DND-41 (cell line): ENCODE measurements at regions not wholly inside any gene's neighbourhood (a gene's known extent, or its start where the extent isn't known, plus 50 kb on each side); places are given as distances from the start of the nearest gene placed in this dataset.

Experiments used
- ATAC-seq: fragments of 200-7000 bp; cut with Tn5 transposase; 3 replicates; pipeline ENCODE4 v1.9.1; 2021; ENCODE audit warnings: low read depth; ENCODE audit not compliant: insufficient read depth
- DNase-seq: peaks from one replicate; pipeline ENCODE4 v3.0.0-alpha.2; 2020
- H2AFZ ChIP-seq: 2 replicates; pipeline ENCODE4 v1.6.0; 2012; ENCODE audit warnings: low read depth, low read length
- H3K27ac ChIP-seq: 2 replicates; pipeline ENCODE4 v1.5.1; 2012; ENCODE audit warnings: low read length, inconsistent platforms
- H3K27me3 ChIP-seq: fragments of 200-600 bp; sonication (generic); 2 replicates; pipeline ENCODE4 v1.6.0; 2012; ENCODE audit warnings: low read length, mild to moderate bottlenecking, inconsistent platforms; ENCODE audit not compliant: insufficient read depth, poor library complexity
- H3K36me3 ChIP-seq: 2 replicates; pipeline ENCODE4 v1.5.1; 2012; ENCODE audit warnings: low read length, inconsistent platforms; ENCODE audit not compliant: insufficient read depth
- H3K4me1 ChIP-seq: 2 replicates; pipeline ENCODE4 v1.5.1; 2012; ENCODE audit warnings: mild to moderate bottlenecking, low read length; ENCODE audit not compliant: insufficient read depth
- H3K4me2 ChIP-seq: 2 replicates; pipeline ENCODE4 v1.6.0; 2012; ENCODE audit warnings: mild to moderate bottlenecking, moderate library complexity, low read length, inconsistent platforms; ENCODE audit not compliant: insufficient read depth
- H3K4me3 ChIP-seq, 2 experiments: fragments of 200-600 bp in 1 of 2; shearing (Covaris generic) in 1 of 2; 2 replicates each; pipeline ENCODE4 v1.5.1; 2012 to 2016; ENCODE audit warnings: inconsistent platforms in 2 of 2, low read length in 2 of 2, mild to moderate bottlenecking in 2 of 2, low read depth in 1 of 2, moderate library complexity in 1 of 2
- H3K79me2 ChIP-seq: 2 replicates; pipeline ENCODE4 v1.6.0; 2012; ENCODE audit warnings: low read length, inconsistent platforms; ENCODE audit not compliant: insufficient read depth
- H3K9ac ChIP-seq: 2 replicates; pipeline ENCODE4 v1.6.0; 2012; ENCODE audit warnings: low read depth, mild to moderate bottlenecking, inconsistent platforms, low read length, moderate library complexity
- H3K9me3 ChIP-seq: 2 replicates; pipeline ENCODE4 v1.5.1; 2012; ENCODE audit warnings: low read length, moderate library complexity, mild to moderate bottlenecking, inconsistent platforms; ENCODE audit not compliant: insufficient read depth, severe bottlenecking
- H4K20me1 ChIP-seq: 2 replicates; pipeline ENCODE4 v1.6.0; 2012; ENCODE audit warnings: low read length; ENCODE audit not compliant: insufficient read depth
- CTCF ChIP-seq: IDR thresholded peaks from 2 replicates; pipeline ENCODE4 v1.5.1; 2012; ENCODE audit warnings: borderline replicate concordance, low read length, moderate library complexity, mild to moderate bottlenecking; ENCODE audit not compliant: poor library complexity, severe bottlenecking; ENCODE audit errors: extremely low read depth
- EZH2 ChIP-seq: IDR thresholded peaks from 3 replicates; pipeline ENCODE4 v1.6.1; 2012; ENCODE audit warnings: borderline replicate concordance, low read depth, mild to moderate bottlenecking, moderate library complexity, low read length, inconsistent platforms; ENCODE audit not compliant: severe bottlenecking

- H3K4me2 ChIP-seq: no peak overlapping the region
- no peak for DNase-seq
- H3K4me3 ChIP-seq: no peak overlapping the region
- H3K9ac ChIP-seq: no peak overlapping the region
- H3K27me3 ChIP-seq: no peaks in the 10 kb centered on the region
- H3K36me3 ChIP-seq: no peaks in the 10 kb centered on the region
- H3K4me1 ChIP-seq: no peaks in the 10 kb centered on the region
- no peak for ATAC-seq
- H2AFZ ChIP-seq: no peak overlapping the region
- TF ChIP-seq CTCF (no peak), EZH2 (no peak)
- H3K9me3 ChIP-seq: no peaks in the 10 kb centered on the region
- H3K27ac ChIP-seq: no peak overlapping the region
- H4K20me1 ChIP-seq: no peaks in the 10 kb centered on the region
- H3K79me2 ChIP-seq: no peaks in the 10 kb centered on the region
Observed at GRCh38 chr1:56129837-56130236, 449.5 kb downstream of the PLPP3 start.

GRCh38 chr1:56125316-56125715 is 454.0 kb downstream of the PLPP3 start:
- no peaks in the 10 kb centered on the region for H3K9me3 ChIP-seq
- DNase-seq: no peak
- no peaks in the 10 kb centered on the region for H3K4me1 ChIP-seq
- no peak for ATAC-seq
- H3K36me3 ChIP-seq: no peaks in the 10 kb centered on the region
- TF ChIP-seq EZH2 (no peak), CTCF (no peak)
- no peaks in the 10 kb centered on the region for H3K27me3 ChIP-seq
- H2AFZ ChIP-seq: peak overlapping the region; percentile 41; the same call in 1 of the 2 replicates
- no peak overlapping the region for H3K9ac ChIP-seq
- H3K4me3 ChIP-seq: no peak overlapping the region
- H3K4me2 ChIP-seq: no peak overlapping the region
- no peak overlapping the region for H3K27ac ChIP-seq
- H4K20me1 ChIP-seq: no peaks in the 10 kb centered on the region
- no peaks in the 10 kb centered on the region for H3K79me2 ChIP-seq

GRCh38 chr1:56123826-56124225 is 455.5 kb downstream of the PLPP3 start:
- Histone ChIP-seq H3K36me3 (no peaks in the 10 kb centered on the region), H3K9ac (no peak overlapping the region), H4K20me1 (no peaks in the 10 kb centered on the region), H3K4me2 (no peak overlapping the region), H2AFZ (no peak overlapping the region), H3K79me2 (no peaks in the 10 kb centered on the region), H3K27me3 (no peaks in the 10 kb centered on the region), H3K27ac (no peak overlapping the region), H3K4me1 (no peaks in the 10 kb centered on the region), H3K9me3 (no peaks in the 10 kb centered on the region), H3K4me3 (no peak overlapping the region)
- TF ChIP-seq CTCF (no peak), EZH2 (no peak)
- ATAC-seq: no peak
- no peak for DNase-seq

- Histone ChIP-seq H3K79me2 (no peaks in the 10 kb centered on the region), H3K27ac (no peak overlapping the region), H4K20me1 (no peaks in the 10 kb centered on the region), H3K27me3 (no peaks in the 10 kb centered on the region), H3K36me3 (no peaks in the 10 kb centered on the region), H3K4me3 (no peak overlapping the region), H3K9ac (no peak overlapping the region), H3K4me2 (no peak overlapping the region), H3K4me1 (no peaks in the 10 kb centered on the region), H3K9me3 (no peaks in the 10 kb centered on the region), H2AFZ (no peak overlapping the region)
- DNase-seq: no peak
- no peak for TF ChIP-seq EZH2
- TF ChIP-seq CTCF: no peak
- ATAC-seq: no peak
Observed at GRCh38 chr1:56123421-56123820, 455.9 kb downstream of the PLPP3 start.
